GM23338 (cell line): ENCODE measurements at regions not wholly inside any gene's neighbourhood (a gene's known extent, or its start where the extent isn't known, plus 50 kb on each side); places are given as distances from the start of the nearest gene placed in this dataset.

Experiments used
- CREB1 ChIP-seq: fragments of 250-450 bp; sonication (Bioruptor Pico); IDR thresholded peaks from 2 replicates; pipeline ENCODE4 v1.5.0; 2020; ENCODE audit warnings: low read depth, mild to moderate bottlenecking, moderate library complexity
- EZH2 ChIP-seq: fragments of 200-600 bp; sonication (generic); IDR thresholded peaks from one replicate; pipeline ENCODE4 v1.8.0; 2017; ENCODE audit warnings: antibody characterized with exemption, mild to moderate bottlenecking, low read depth; ENCODE audit not compliant: unreplicated experiment
- EZH2phosphoT487 ChIP-seq: fragments of 200-600 bp; sonication (generic); IDR thresholded peaks from one replicate; pipeline ENCODE4 v1.8.1; 2018; ENCODE audit warnings: antibody characterized with exemption; ENCODE audit not compliant: unreplicated experiment
- JUNB ChIP-seq: IDR thresholded peaks from one replicate; pipeline ENCODE4 v1.6.1; 2016; ENCODE audit warnings: antibody characterized with exemption; ENCODE audit not compliant: unreplicated experiment
- NANOG ChIP-seq: IDR thresholded peaks from 2 replicates; pipeline ENCODE4 v1.6.1; 2016; ENCODE audit warnings: antibody characterized with exemption, borderline replicate concordance
- POLR2AphosphoS5 ChIP-seq: IDR thresholded peaks from 2 replicates; pipeline ENCODE4 v1.6.1; 2016; ENCODE audit warnings: antibody characterized with exemption, low read depth
- REST ChIP-seq: IDR thresholded peaks from one replicate; pipeline ENCODE4 v1.6.1; 2018; ENCODE audit warnings: antibody characterized with exemption; ENCODE audit not compliant: unreplicated experiment
- STAT1 ChIP-seq: IDR thresholded peaks from one replicate; pipeline ENCODE4 v1.6.1; 2016; ENCODE audit warnings: antibody characterized with exemption; ENCODE audit not compliant: unreplicated experiment
- ZNF114 ChIP-seq: fragments of 250-450 bp; sonication (Bioruptor Pico); IDR thresholded peaks from 2 replicates; pipeline ENCODE4 v1.5.0; 2020; ENCODE audit warnings: mild to moderate bottlenecking, moderate library complexity
- ZNF331 ChIP-seq: fragments of 250-450 bp; sonication (Bioruptor Pico); IDR thresholded peaks from 2 replicates; pipeline ENCODE4 v1.5.0; 2020; ENCODE audit warnings: low read depth, mild to moderate bottlenecking, moderate library complexity
- TF ChIP-seq, protein P1 (sequence below), 2 experiments: fragments of 200-600 bp in 1 of 2; sonication (generic) in 1 of 2; conservative IDR thresholded peaks; 2 replicates each; pipeline versions ENCODE4 v1.5.1 to v1.6.1; 2016 to 2017; ENCODE audit warnings: antibody characterized with exemption in 2 of 2, low read depth in 2 of 2, mild to moderate bottlenecking in 2 of 2, moderate library complexity in 1 of 2
- TF ChIP-seq, protein P2 (sequence below): IDR thresholded peaks from 2 replicates; pipeline ENCODE4 v1.6.1; 2016; ENCODE audit warnings: antibody characterized with exemption

DNA sequence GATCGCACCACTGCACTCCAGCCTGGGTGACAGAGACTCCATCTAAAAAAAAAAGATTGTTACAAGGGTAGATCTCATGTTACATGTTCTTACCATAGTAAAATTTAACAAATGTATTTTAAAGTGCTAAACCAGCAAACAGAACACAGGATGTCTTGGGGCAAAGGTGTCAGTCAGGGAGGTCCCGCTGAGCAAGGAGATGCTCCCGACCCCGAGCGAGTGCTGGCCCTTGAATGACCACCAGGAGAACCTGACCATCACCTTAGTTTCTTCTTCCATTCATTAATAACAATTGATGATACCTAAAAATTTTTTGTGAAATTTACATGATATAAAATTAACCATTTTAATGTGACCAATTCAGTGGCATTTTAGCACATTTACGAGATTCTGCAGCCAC is 241.6 kb upstream of the GPR26 start:
- TF ChIP-seq CREB1 (CRISPR knock-in tag), result no peak
- no peak for TF ChIP-seq ZNF114
- no peak for TF ChIP-seq EZH2
- TF ChIP-seq NANOG, result no peak
- TF ChIP-seq, protein P1, sequence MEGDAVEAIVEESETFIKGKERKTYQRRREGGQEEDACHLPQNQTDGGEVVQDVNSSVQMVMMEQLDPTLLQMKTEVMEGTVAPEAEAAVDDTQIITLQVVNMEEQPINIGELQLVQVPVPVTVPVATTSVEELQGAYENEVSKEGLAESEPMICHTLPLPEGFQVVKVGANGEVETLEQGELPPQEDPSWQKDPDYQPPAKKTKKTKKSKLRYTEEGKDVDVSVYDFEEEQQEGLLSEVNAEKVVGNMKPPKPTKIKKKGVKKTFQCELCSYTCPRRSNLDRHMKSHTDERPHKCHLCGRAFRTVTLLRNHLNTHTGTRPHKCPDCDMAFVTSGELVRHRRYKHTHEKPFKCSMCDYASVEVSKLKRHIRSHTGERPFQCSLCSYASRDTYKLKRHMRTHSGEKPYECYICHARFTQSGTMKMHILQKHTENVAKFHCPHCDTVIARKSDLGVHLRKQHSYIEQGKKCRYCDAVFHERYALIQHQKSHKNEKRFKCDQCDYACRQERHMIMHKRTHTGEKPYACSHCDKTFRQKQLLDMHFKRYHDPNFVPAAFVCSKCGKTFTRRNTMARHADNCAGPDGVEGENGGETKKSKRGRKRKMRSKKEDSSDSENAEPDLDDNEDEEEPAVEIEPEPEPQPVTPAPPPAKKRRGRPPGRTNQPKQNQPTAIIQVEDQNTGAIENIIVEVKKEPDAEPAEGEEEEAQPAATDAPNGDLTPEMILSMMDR (conservative IDR thresholded peaks at IDR 0.05; ENCODE audit: low read depth in 2 of 2), result no peak
- TF ChIP-seq EZH2phosphoT487, result no peak
- TF ChIP-seq, protein P2, sequence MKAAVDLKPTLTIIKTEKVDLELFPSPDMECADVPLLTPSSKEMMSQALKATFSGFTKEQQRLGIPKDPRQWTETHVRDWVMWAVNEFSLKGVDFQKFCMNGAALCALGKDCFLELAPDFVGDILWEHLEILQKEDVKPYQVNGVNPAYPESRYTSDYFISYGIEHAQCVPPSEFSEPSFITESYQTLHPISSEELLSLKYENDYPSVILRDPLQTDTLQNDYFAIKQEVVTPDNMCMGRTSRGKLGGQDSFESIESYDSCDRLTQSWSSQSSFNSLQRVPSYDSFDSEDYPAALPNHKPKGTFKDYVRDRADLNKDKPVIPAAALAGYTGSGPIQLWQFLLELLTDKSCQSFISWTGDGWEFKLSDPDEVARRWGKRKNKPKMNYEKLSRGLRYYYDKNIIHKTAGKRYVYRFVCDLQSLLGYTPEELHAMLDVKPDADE, result no peak
- no peak for TF ChIP-seq POLR2AphosphoS5
- TF ChIP-seq ZNF331 (CRISPR knock-in tag), result no peak
- TF ChIP-seq REST, result no peak
- no peak for TF ChIP-seq STAT1
- no peak for TF ChIP-seq JUNB
